ENCODE measurements at regions not wholly inside any gene's neighbourhood (a gene's known extent, or its start where the extent isn't known, plus 50 kb on each side); places are given as distances from the start of the nearest gene placed in this dataset.
A peak's percentile ranks its signal among the peaks of the same experiment; 100 is the strongest.

DNA sequence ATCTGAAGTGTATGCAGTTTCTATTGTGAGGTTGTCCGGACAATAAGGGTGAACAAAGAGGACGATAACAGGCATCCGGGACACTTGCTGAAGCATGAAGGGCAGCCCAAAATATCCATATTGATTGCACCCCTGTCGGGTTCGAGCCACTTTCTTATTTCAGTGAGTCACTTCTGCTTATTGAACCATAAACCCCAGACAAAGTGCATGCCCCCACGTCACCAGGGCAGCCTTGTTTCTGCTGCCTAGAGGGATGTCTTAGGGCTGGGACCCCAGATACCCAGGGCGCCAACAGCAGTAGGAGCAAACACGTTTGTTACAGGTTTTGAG, 175.3 kb upstream of the LYZL1 start:
- no peaks in the 10 kb centered on the region for H3K36me3 ChIP-seq (ENCODE audit: control insufficient read depth in 2 of 2, insufficient read depth in 1 of 2, low read length in 2 of 2)
- no peak for TF ChIP-seq ZNF280D (tag by site-specific recombination; IDR thresholded peaks at IDR 0.05)
- TF ChIP-seq ZNF350 (tag by site-specific recombination; IDR thresholded peaks at IDR 0.05) = no peak
- no peak for TF ChIP-seq ZNF211 (tag by site-specific recombination; IDR thresholded peaks at IDR 0.05; ENCODE audit: low read depth)
- TF ChIP-seq TRIM28 (IDR thresholded peaks at IDR 0.05; ENCODE audit: borderline replicate concordance, low read length) = 0 out of 2 replicates have a peak, but pooled peaks have one; percentile 4
- no peak for TF ChIP-seq ZNF175 (tag by site-specific recombination; IDR thresholded peaks at IDR 0.05)
- 0 out of 2 replicates have a peak, but pooled peaks cover 2% of the 10 kb centered on the region for H3K4me1 ChIP-seq (ENCODE audit: control insufficient read depth, insufficient read depth, low read length)
- H3K4me3 ChIP-seq (ENCODE audit: low read depth, low read length) = no peak overlapping the region
- H3K27ac ChIP-seq (ENCODE audit: extremely low read depth, low read depth, low read length) = no peak overlapping the region
- no peaks in the 10 kb centered on the region for H3K9me3 ChIP-seq (ENCODE audit: control insufficient read depth, insufficient read depth, low read depth, low read length)
- POLR2A ChIA-PET = interaction anchor here (0.6 kb wide), 1 partner anchor 22 kb away, joined by 3 read pairs; no protein-coding TSS in a partner anchor
- CTCF ChIA-PET = no interaction called here

- no peaks in the 10 kb centered on the region for H3K9me3 ChIP-seq (ENCODE audit: control insufficient read depth, insufficient read depth, low read depth, low read length)
- POLR2A ChIA-PET = interaction anchor here (0.6 kb wide), 1 partner anchor 21 kb away, joined by 3 read pairs; no protein-coding TSS in a partner anchor
Observed at GRCh38 chr10:29114141-29114540, 174.7 kb upstream of the LYZL1 start.

GRCh38 chr10:29117781-29118180, 171.1 kb upstream of the LYZL1 start:
- ChIA-PET POLR2A (no interaction called here), CTCF (interaction anchor here (1.1 to 2.0 kb wide), 2 partner anchors 12 to 13 kb away, joined by 4 to 7 read pairs; no protein-coding TSS in a partner anchor)
- H3K36me3 ChIP-seq (ENCODE audit: control insufficient read depth in 2 of 2, insufficient read depth in 1 of 2, low read length in 2 of 2) = no peaks in the 10 kb centered on the region
- TF ChIP-seq ZNF391 (tag by site-specific recombination; IDR thresholded peaks at IDR 0.05; ENCODE audit: borderline replicate concordance, low read depth) (no peak), ZNF157 (tag by site-specific recombination; IDR thresholded peaks at IDR 0.05) (no peak), ZNF280D (tag by site-specific recombination; IDR thresholded peaks at IDR 0.05) (0 out of 2 replicates have a peak, but pooled peaks have one; percentile 77), ZNF585B (tag by site-specific recombination; IDR thresholded peaks at IDR 0.05) (no peak), ZNF280C (tag by site-specific recombination; IDR thresholded peaks at IDR 0.05) (peak; percentile 65; the same call in 1 of the 2 replicates), ZNF580 (tag by site-specific recombination; IDR thresholded peaks at IDR 0.05) (0 out of 2 replicates have a peak, but pooled peaks have one; percentile 30), SETDB1 (IDR thresholded peaks at IDR 0.05; ENCODE audit: insufficient read length, low read length) (peak; percentile 78)
- no peak overlapping the region for H3K4me3 ChIP-seq (ENCODE audit: low read depth, low read length)
- no peaks in the 10 kb centered on the region for H3K9me3 ChIP-seq (ENCODE audit: control insufficient read depth, insufficient read depth, low read depth, low read length)
- H3K4me1 ChIP-seq (ENCODE audit: control insufficient read depth, insufficient read depth, low read length) = no peaks in the 10 kb centered on the region
- H3K27ac ChIP-seq (ENCODE audit: extremely low read depth, low read depth, low read length) = no peak overlapping the region

More at GRCh38 chr10:29114141-29114540, 174.7 kb upstream of the LYZL1 start:
- Histone ChIP-seq H3K36me3 (ENCODE audit: control insufficient read depth in 2 of 2, insufficient read depth in 1 of 2, low read length in 2 of 2) (no peaks in the 10 kb centered on the region), H3K4me3 (ENCODE audit: low read depth, low read length) (no peak overlapping the region), H3K27ac (ENCODE audit: extremely low read depth, low read depth, low read length) (no peak overlapping the region), H3K4me1 (ENCODE audit: control insufficient read depth, insufficient read depth, low read length) (0 out of 2 replicates have a peak, but pooled peaks cover 2% of the 10 kb centered on the region)
- TF ChIP-seq ZEB2 (tag by site-specific recombination; IDR thresholded peaks at IDR 0.05) (no peak), ZBTB21 (tag by site-specific recombination; IDR thresholded peaks at IDR 0.05) (no peak), KLF10 (tag by site-specific recombination; IDR thresholded peaks at IDR 0.05) (no peak), GLI4 (tag by site-specific recombination; IDR thresholded peaks at IDR 0.05) (no peak), ZNF175 (tag by site-specific recombination; IDR thresholded peaks at IDR 0.05) (no peak)
- CTCF ChIA-PET = no interaction called here
